Fibroblast of pulmonary artery (primary cell): ENCODE measurements at regions not wholly inside any gene's neighbourhood (a gene's known extent, or its start where the extent isn't known, plus 50 kb on each side); places are given as distances from the start of the nearest gene placed in this dataset.

Source experiments
- DNase-seq: peaks from one replicate; pipeline ENCODE4 v3.0.0-alpha.2; 2010; ENCODE audit warnings: low read depth
- H3K4me3 ChIP-seq: replicated peaks from 2 replicates; pipeline ENCODE4 v1.5.1; 2011; ENCODE audit warnings: low read depth, mild to moderate bottlenecking, control low read depth, low read length, moderate library complexity
- TF ChIP-seq, protein P1 (sequence below): IDR thresholded peaks from 2 replicates; pipeline ENCODE4 v1.5.1; 2011; ENCODE audit warnings: mild to moderate bottlenecking, control low read depth, low read length, inconsistent platforms; ENCODE audit errors: missing control alignments

DNA sequence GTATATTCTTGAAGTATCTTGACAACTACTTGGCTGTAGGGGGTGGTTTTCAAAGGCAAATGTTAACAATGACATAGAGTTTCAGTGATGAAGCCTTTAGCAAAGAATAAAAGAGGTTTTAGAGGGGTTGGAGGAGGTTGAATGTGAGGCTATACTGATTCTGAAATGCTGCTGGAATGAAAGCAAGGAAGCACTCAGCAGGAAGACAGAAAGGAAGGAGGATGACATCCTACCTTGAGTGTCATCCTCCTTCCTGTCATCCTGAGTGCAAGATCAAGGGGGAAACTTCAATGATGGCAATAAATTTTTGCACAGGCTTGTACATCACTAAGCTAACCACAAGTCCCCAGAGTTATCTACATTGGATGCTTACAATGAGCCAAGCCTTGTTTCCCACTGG is 120.5 kb downstream of the APIP start:
- no peak for DNase-seq
- TF ChIP-seq, protein P1, sequence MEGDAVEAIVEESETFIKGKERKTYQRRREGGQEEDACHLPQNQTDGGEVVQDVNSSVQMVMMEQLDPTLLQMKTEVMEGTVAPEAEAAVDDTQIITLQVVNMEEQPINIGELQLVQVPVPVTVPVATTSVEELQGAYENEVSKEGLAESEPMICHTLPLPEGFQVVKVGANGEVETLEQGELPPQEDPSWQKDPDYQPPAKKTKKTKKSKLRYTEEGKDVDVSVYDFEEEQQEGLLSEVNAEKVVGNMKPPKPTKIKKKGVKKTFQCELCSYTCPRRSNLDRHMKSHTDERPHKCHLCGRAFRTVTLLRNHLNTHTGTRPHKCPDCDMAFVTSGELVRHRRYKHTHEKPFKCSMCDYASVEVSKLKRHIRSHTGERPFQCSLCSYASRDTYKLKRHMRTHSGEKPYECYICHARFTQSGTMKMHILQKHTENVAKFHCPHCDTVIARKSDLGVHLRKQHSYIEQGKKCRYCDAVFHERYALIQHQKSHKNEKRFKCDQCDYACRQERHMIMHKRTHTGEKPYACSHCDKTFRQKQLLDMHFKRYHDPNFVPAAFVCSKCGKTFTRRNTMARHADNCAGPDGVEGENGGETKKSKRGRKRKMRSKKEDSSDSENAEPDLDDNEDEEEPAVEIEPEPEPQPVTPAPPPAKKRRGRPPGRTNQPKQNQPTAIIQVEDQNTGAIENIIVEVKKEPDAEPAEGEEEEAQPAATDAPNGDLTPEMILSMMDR = no peak
- H3K4me3 ChIP-seq = no peak overlapping the region

DNA sequence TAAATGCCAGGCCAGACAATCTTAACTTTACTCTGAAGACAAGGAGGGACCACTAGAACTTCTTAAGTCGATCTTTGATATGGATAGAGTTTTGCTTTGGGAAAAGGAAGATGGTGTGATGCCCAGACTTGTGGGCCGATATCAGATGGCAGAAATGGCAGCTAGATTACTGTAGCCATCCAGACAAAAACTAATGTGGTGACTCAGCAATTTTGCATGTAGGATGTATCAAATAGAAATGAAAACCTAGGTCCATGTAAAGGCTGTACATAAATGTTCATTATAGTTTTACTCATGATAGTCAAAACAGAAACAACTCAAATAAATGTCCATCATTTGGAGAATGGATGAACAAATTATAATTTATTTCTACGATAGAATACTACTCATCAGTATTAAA is 121.5 kb downstream of the APIP start:
- TF ChIP-seq, protein P1 = no peak
- no peak for DNase-seq
- H3K4me3 ChIP-seq = no peak overlapping the region

DNA sequence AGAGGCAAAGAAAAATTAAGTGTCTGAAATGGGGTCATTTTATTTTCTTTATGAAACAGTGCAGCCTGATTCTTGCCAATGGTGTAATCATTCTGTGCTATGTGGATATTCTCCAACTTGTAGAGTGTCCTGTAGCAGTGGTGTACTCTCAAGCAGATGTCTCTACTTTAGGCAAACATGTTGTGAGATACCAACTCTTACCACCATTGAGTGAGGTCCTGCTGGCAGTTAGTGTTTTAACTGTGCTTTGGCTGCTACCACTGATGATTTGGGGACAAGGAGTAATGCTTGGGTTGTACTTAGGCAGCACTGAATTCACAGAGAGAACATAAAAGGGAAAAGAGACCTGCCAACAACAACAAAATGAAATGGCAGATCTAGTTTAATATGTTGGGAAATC is 122.5 kb downstream of the APIP start:
- DNase-seq = no peak
- H3K4me3 ChIP-seq = no peak overlapping the region
- TF ChIP-seq, protein P1 = no peak

DNA sequence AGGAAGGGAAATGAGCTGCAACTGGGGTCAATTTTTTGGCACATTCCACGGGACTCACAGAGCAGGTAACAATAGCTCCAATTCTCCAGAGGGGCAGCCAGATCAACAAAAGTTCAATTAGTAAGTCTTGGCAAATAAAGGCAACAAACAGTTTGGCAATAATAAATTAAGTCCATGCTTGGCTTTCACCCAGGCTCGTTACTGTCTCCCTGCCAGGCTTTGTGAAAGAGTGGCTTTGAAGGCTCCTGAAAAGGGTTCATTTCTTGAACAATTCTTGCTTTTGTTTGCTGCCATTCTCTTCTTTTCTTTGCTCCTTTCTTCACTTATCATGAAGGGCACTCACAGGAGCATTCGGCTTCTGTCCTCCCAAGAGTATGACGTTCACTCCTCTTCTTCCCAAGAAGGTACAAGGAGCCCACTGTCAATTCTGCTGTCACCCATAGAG is 123.3 kb downstream of the APIP start:
- no peak for DNase-seq
- TF ChIP-seq, protein P1 = no peak
- H3K4me3 ChIP-seq = no peak overlapping the region

DNA sequence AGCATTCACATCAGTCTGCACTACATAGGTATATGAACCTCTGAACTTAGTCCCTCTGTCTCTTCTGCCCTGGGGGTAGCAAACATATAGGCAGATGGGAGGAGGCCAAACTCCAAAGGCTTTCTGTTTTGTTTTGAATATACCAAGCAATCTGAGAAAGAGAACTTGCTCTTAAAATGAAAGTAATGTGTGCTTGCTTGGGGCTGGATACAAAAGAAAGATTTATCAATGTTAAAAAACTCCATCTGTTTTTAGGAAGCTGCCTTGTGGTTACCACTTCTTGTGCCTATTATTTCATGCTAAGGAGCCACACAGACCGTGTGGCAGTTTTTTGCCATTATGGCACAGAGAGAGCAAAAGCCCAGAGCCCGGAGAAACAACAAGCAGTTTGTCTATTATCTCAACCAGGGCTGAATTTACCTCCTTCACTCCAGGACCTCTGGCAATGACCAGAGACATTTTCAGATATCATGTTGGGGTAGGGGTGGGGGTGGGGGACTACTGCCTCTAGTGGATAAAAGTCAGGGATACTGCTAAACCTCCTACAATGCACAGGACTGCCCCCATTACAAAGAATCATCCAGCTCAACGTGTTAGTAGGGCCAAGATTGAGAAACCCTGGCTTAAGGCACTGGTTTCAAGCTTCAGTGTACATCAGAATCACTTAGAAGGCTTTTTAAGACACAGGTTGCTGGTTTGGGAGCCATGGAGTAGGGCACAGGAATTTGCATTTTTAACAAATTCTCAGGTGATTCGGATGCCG is 124.2 kb downstream of the APIP start:
- no peak overlapping the region for H3K4me3 ChIP-seq
- no peak for DNase-seq

DNA sequence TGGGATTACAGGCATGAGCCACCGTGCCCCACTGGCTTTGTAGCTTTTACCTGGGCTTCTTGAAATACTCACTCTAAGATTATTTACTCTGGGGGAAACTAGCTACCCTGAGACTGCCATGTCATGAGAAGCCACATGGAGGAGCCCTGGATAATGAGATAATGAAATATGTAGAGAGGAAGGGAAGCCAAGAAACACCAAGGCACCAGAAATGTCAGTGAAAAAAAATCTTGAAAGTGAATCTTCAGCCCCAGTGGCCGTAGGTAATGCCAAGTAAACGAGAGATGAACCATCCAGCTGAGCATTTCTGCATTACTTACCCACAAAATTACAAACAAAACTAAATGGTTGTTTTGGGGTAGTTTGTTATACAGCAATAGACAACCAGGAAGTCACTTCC is 125.6 kb downstream of the APIP start:
- DNase-seq = no peak
- H3K4me3 ChIP-seq = no peak overlapping the region
- TF ChIP-seq, protein P1 = peak; percentile 20

More for the DNA sequence above, 124.2 kb downstream of the APIP start:
- TF ChIP-seq, protein P1 = no peak
